ENCODE measurements at regions not wholly inside any gene's neighbourhood (a gene's known extent, or its start where the extent isn't known, plus 50 kb on each side); places are given as distances from the start of the nearest gene placed in this dataset.
A peak's percentile ranks its signal among the peaks of the same experiment; 100 is the strongest.

GRCh38 chr4:179823342-179823741 lies 2381.1 kb upstream of the AGA start:
- no peak overlapping the region for H3K27ac ChIP-seq
- TF ChIP-seq, protein P1, sequence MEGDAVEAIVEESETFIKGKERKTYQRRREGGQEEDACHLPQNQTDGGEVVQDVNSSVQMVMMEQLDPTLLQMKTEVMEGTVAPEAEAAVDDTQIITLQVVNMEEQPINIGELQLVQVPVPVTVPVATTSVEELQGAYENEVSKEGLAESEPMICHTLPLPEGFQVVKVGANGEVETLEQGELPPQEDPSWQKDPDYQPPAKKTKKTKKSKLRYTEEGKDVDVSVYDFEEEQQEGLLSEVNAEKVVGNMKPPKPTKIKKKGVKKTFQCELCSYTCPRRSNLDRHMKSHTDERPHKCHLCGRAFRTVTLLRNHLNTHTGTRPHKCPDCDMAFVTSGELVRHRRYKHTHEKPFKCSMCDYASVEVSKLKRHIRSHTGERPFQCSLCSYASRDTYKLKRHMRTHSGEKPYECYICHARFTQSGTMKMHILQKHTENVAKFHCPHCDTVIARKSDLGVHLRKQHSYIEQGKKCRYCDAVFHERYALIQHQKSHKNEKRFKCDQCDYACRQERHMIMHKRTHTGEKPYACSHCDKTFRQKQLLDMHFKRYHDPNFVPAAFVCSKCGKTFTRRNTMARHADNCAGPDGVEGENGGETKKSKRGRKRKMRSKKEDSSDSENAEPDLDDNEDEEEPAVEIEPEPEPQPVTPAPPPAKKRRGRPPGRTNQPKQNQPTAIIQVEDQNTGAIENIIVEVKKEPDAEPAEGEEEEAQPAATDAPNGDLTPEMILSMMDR (conservative IDR thresholded peaks at IDR 0.05): no peak
- no peak for TF ChIP-seq ZFX (IDR thresholded peaks at IDR 0.05)

GRCh38 chr4:179831274-179831673 lies 2389.0 kb upstream of the AGA start:
- TF ChIP-seq, protein P1 (conservative IDR thresholded peaks at IDR 0.05): no peak
- no peak for TF ChIP-seq ZFX (IDR thresholded peaks at IDR 0.05)
- no peak overlapping the region for H3K27ac ChIP-seq

DNA sequence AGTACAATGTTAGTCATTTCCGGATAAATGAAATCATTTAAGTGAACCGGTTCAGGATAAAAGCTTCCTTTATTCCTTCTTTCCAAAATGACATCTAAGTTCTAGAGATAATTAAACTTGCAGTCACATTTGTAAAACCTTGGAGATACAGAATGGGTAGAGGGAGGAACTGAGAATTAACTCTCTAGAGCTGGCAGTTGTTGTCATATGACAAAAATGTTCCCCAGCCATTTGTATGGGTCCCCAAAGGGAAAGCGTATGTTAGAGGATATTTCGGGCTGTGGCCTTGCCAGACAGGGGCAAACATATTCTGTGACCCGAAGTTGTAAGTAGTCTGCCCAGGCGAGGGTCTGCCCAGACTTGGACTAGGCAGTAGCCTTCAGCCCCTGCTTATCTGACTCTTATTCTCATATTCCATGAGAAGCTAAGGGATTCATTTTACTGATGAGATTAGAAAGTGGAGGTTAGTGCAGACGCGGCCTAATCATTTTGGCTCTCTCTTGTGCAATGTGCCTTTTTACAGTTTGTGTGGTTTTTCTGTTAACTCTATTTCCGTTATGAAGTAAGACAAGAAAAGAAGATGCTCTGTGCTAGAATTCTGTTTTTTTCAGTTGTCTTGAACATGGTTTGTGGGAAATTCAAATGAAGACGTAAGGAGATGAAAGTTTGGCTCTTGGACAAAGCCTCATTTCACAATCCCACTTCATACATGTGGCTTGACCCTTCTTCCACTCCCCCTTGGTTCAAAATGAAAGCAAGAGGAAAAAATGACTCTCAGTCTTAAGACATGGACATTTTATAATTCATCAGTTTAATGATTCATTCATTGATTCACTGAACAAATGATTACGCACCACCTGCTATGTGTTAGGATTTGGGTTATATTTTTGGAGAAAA lies 2394.2 kb upstream of the AGA start:
- H3K27ac ChIP-seq: no peak overlapping the region

DNA sequence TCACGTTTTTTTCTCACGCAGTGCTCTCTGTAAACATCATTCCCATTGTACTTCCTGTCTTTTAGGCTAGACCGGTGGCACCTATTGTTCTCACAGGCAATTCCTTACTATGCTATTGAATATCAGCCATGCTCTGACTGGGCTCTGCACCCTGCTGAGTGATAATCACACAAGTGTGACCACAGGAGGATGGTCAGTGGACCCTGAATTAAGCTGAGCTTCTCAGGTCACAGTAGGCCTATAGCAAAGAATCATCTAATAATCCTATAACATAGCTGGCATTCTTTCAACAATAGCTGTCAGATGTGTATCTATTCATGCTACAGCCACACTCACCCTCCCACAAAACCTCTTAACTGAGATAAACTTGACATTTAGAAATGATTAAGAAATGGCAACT lies 2399.8 kb upstream of the TENM3 start:
- no peak for TF ChIP-seq ZFX (IDR thresholded peaks at IDR 0.05)
- TF ChIP-seq, protein P1 (conservative IDR thresholded peaks at IDR 0.05): no peak
- no peak overlapping the region for H3K27ac ChIP-seq

More for the DNA sequence above, 2394.2 kb upstream of the AGA start:
- TF ChIP-seq ZFX (IDR thresholded peaks at IDR 0.05): no peak
- TF ChIP-seq, protein P1 (conservative IDR thresholded peaks at IDR 0.05): no peak

DNA sequence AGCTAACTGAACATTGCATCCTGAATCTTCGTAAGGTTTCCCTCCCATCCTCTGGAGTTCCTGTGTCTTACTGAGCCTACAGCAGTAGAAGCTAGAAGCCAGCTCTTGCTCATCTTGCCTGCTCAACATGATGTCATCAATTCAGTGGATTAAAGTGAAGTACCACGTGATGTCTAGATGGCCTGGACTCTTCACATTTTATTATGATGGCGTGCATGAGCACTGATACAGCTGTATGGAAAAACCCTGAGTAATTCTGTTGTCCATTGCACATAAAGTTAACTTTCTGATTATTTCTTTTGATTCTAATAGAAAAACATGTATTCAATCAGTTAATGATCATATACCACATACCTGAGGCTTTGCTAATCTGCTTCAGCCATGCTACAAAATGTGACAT lies 2387.7 kb upstream of the TENM3 start:
- H3K27ac ChIP-seq: no peak overlapping the region
- TF ChIP-seq, protein P1 (conservative IDR thresholded peaks at IDR 0.05): no peak
- no peak for TF ChIP-seq ZFX (IDR thresholded peaks at IDR 0.05)

DNA sequence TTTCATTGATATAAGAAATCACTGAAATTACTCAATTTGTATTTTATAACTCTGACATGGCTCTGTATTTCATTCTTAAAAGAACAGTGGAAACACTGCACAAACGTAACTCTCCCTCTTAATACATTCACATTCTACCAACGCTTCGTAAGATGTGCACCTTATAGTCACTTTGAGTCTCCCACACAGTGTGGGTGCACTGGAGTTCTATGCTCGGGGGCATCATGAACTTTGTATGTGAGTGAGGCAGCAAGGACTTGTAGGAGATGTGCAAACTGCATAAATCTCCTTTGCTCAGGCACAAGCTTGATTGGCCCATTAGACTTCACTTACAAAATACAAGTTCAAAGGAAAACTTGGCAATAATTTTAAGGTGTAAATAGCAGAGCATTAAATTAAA lies 2385.0 kb upstream of the TENM3 start:
- no peak for TF ChIP-seq ZFX (IDR thresholded peaks at IDR 0.05)
- TF ChIP-seq, protein P1 (conservative IDR thresholded peaks at IDR 0.05): no peak
- H3K27ac ChIP-seq: no peak overlapping the region

GRCh38 chr4:179867300-179867878 lies 2375.8 kb upstream of the TENM3 start:
- no peak overlapping the region for H3K27ac ChIP-seq
- TF ChIP-seq, protein P1 (conservative IDR thresholded peaks at IDR 0.05): peak; percentile 85
- TF ChIP-seq ZFX (IDR thresholded peaks at IDR 0.05): no peak

Data from C4-2B (cell line).